ENCODE measurements at regions not wholly inside any gene's neighbourhood (a gene's known extent, or its start where the extent isn't known, plus 50 kb on each side); places are given as distances from the start of the nearest gene placed in this dataset.

GRCh38 chr5:125023673-125024072 is 277.2 kb upstream of the ZNF608 start:
- Histone ChIP-seq H3K36me3 (no peaks in the 10 kb centered on the region), H3K4me1 (peaks cover 5% of the 10 kb centered on the region), H3K9me3 (no peaks in the 10 kb centered on the region), H3K27ac (no peak overlapping the region), H3K27me3 (no peaks in the 10 kb centered on the region), H3K4me3 (no peak overlapping the region)
- no peak for DNase-seq (ENCODE audit: low spot score in 2 of 2)
- no peak for TF ChIP-seq POLR2AphosphoS5 (IDR thresholded peaks at IDR 0.05)
- 80% methylated on average over 6 of the region's 6 CpGs for WGBS

GRCh38 chr5:125026867-125027731 is 280.7 kb upstream of the ZNF608 start:
- H3K27me3 ChIP-seq = no peaks in the 10 kb centered on the region
- H3K27ac ChIP-seq = no peak overlapping the region
- H3K4me3 ChIP-seq = no peak overlapping the region
- H3K9me3 ChIP-seq = no peaks in the 10 kb centered on the region
- H3K36me3 ChIP-seq = no peaks in the 10 kb centered on the region
- peaks cover 5% of the 10 kb centered on the region for H3K4me1 ChIP-seq
- whole genome bisulfite sequencing = 63% methylated on average over 6 of the region's 6 CpGs
- DNase-seq (ENCODE audit: low spot score in 2 of 2) = no peak
- TF ChIP-seq CTCF (IDR thresholded peaks at IDR 0.05) (no peak), POLR2AphosphoS5 (IDR thresholded peaks at IDR 0.05) (no peak), POLR2A (IDR thresholded peaks at IDR 0.05) (no peak), EP300 (IDR thresholded peaks at IDR 0.05) (no peak)

GRCh38 chr5:125032286-125032685 is 285.8 kb upstream of the ZNF608 start:
- Histone ChIP-seq H3K36me3 (no peaks in the 10 kb centered on the region), H3K4me1 (no peaks in the 10 kb centered on the region), H3K27me3 (no peaks in the 10 kb centered on the region), H3K4me3 (no peak overlapping the region), H3K9me3 (no peaks in the 10 kb centered on the region), H3K27ac (no peak overlapping the region)
- 69% methylated on average over 3 of the region's 3 CpGs for WGBS
- no peak for DNase-seq (ENCODE audit: low spot score in 2 of 2)
- TF ChIP-seq CTCF (IDR thresholded peaks at IDR 0.05) = no peak
- TF ChIP-seq POLR2AphosphoS5 (IDR thresholded peaks at IDR 0.05) = no peak
- TF ChIP-seq EP300 (IDR thresholded peaks at IDR 0.05) = no peak
- TF ChIP-seq POLR2A (IDR thresholded peaks at IDR 0.05) = no peak

- no peak for DNase-seq (ENCODE audit: low spot score in 2 of 2)
- no peak for TF ChIP-seq EP300 (IDR thresholded peaks at IDR 0.05)
- no peak for TF ChIP-seq POLR2A (IDR thresholded peaks at IDR 0.05)
- TF ChIP-seq POLR2AphosphoS5 (IDR thresholded peaks at IDR 0.05) = no peak
- no peak for TF ChIP-seq CTCF (IDR thresholded peaks at IDR 0.05)
- no peaks in the 10 kb centered on the region for H3K36me3 ChIP-seq
- WGBS = 91% methylated on average over 2 of the region's 2 CpGs
- no peak overlapping the region for H3K4me3 ChIP-seq
- no peaks in the 10 kb centered on the region for H3K4me1 ChIP-seq
- no peaks in the 10 kb centered on the region for H3K27me3 ChIP-seq
- H3K9me3 ChIP-seq = no peaks in the 10 kb centered on the region
- H3K27ac ChIP-seq = no peak overlapping the region
These were observed 287.2 kb upstream of the ZNF608 start for GRCh38 chr5:125033602-125034001.

GRCh38 chr5:125034331-125034730 is 287.9 kb upstream of the ZNF608 start:
- TF ChIP-seq POLR2A (IDR thresholded peaks at IDR 0.05) = no peak
- no peak overlapping the region for H3K4me3 ChIP-seq
- H3K27ac ChIP-seq = no peak overlapping the region
- no peak for DNase-seq (ENCODE audit: low spot score in 2 of 2)
- no peaks in the 10 kb centered on the region for H3K4me1 ChIP-seq
- H3K9me3 ChIP-seq = no peaks in the 10 kb centered on the region
- no peaks in the 10 kb centered on the region for H3K36me3 ChIP-seq
- 76% methylated on average over 4 of the region's 5 CpGs for WGBS
- H3K27me3 ChIP-seq = no peaks in the 10 kb centered on the region

- Histone ChIP-seq H3K9me3 (no peaks in the 10 kb centered on the region), H3K27me3 (no peaks in the 10 kb centered on the region), H3K36me3 (no peaks in the 10 kb centered on the region), H3K4me1 (no peaks in the 10 kb centered on the region), H3K27ac (no peak overlapping the region), H3K4me3 (no peak overlapping the region)
- WGBS = 88% methylated on average over 8 of the region's 8 CpGs
- TF ChIP-seq EP300 (IDR thresholded peaks at IDR 0.05) = no peak
- no peak for TF ChIP-seq POLR2AphosphoS5 (IDR thresholded peaks at IDR 0.05)
- TF ChIP-seq CTCF (IDR thresholded peaks at IDR 0.05) = no peak
- TF ChIP-seq POLR2A (IDR thresholded peaks at IDR 0.05) = no peak
- no peak for DNase-seq (ENCODE audit: low spot score in 2 of 2)
These were observed 290.1 kb upstream of the ZNF608 start for GRCh38 chr5:125036494-125036893.

Data from suprapubic skin (tissue), 4 donors.